Stomach smooth muscle (tissue), 2 donors: ENCODE measurements at regions not wholly inside any gene's neighbourhood (a gene's known extent, or its start where the extent isn't known, plus 50 kb on each side); places are given as distances from the start of the nearest gene placed in this dataset.
"Not testable (repeated sequence)": the region's sequence is repeated elsewhere in the genome, so short reads cannot be mapped to it uniquely, and the experiment has no call there.

Experiments used
- H3K27ac ChIP-seq: one replicate; pipeline ENCODE4 v1.7.0; 2013; ENCODE audit warnings: mild to moderate bottlenecking, low read length, inconsistent platforms
- H3K27me3 ChIP-seq, 2 donors: one replicate each; pipeline ENCODE4 v1.7.0; 2013; ENCODE audit warnings: low read length in 2 of 2; ENCODE audit not compliant: insufficient read depth in 2 of 2, control insufficient read depth in 1 of 2
- H3K36me3 ChIP-seq, 2 donors: one replicate each; pipeline ENCODE4 v1.7.0; 2013; ENCODE audit warnings: low read length in 2 of 2; ENCODE audit not compliant: control insufficient read depth in 2 of 2, insufficient read depth in 2 of 2
- H3K4me1 ChIP-seq: one replicate; pipeline ENCODE4 v1.7.0; 2013; ENCODE audit warnings: low read length; ENCODE audit not compliant: control insufficient read depth, insufficient read depth
- H3K4me3 ChIP-seq, 2 donors: one replicate each; pipeline ENCODE4 v1.7.0; 2013; ENCODE audit warnings: low read length in 2 of 2
- H3K9ac ChIP-seq, 2 donors: one replicate each; pipeline ENCODE4 v1.7.0; 2013; ENCODE audit warnings: low read length in 2 of 2, mild to moderate bottlenecking in 1 of 2
- H3K9me3 ChIP-seq, 2 donors: one replicate each; pipeline ENCODE4 v1.7.0; 2013; ENCODE audit warnings: low read length in 2 of 2; ENCODE audit not compliant: control insufficient read depth in 2 of 2
- donor health status: healthy.
- donor health status: Pancreatic carcinoma.

GRCh38 chr15:81740416-81740815 is 305.4 kb downstream of the MEX3B start:
- Histone ChIP-seq H3K27me3 (no peaks in the 10 kb centered on the region), H3K9ac (no peak overlapping the region), H3K9me3 (peaks cover 0 to 4% of the 10 kb centered on the region in 2 donors), H3K27ac (no peak overlapping the region), H3K4me1 (no peaks in the 10 kb centered on the region), H3K4me3 (no peak overlapping the region), H3K36me3 (no peaks in the 10 kb centered on the region)

- Histone ChIP-seq H3K4me3 (no peak overlapping the region), H3K4me1 (peaks cover 9% of the 10 kb centered on the region), H3K27ac (no peak overlapping the region), H3K36me3 (no peaks in the 10 kb centered on the region), H3K9ac (no peak overlapping the region), H3K9me3 (no peaks in the 10 kb centered on the region), H3K27me3 (no peaks in the 10 kb centered on the region)
Measured at GRCh38 chr15:81729340-81729739, 316.5 kb downstream of the MEX3B start.

DNA sequence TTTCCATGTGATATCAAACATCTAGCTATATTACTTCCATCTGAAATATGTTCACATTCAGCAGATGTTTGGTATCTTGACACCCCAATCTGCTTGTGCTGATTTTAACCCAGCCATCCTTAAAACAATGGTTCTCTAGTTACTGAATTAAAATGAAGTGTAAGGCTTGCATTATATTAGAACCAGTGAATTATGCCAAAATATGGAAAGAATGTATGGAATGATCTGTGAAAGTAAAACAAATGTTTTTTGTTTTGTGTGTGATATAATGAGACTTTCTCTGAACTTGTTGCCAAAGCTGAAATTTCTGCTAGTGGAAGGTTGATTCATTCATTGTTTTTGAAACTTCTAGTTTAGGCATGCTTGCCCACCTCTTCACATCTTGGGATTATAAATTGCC is 317.1 kb downstream of the MEX3B start:
- H3K36me3 ChIP-seq = no peaks in the 10 kb centered on the region
- no peaks in the 10 kb centered on the region for H3K27me3 ChIP-seq
- no peaks in the 10 kb centered on the region for H3K9me3 ChIP-seq

GRCh38 chr15:81725590-81725989 is 320.2 kb downstream of the MEX3B start:
- no peak overlapping the region for H3K27ac ChIP-seq

More for the DNA sequence above, 317.1 kb downstream of the MEX3B start:
- peaks cover 14% of the 10 kb centered on the region for H3K4me1 ChIP-seq
- H3K4me3 ChIP-seq = no peak overlapping the region
- H3K9ac ChIP-seq = no peak overlapping the region
- H3K27ac ChIP-seq = no peak overlapping the region

DNA sequence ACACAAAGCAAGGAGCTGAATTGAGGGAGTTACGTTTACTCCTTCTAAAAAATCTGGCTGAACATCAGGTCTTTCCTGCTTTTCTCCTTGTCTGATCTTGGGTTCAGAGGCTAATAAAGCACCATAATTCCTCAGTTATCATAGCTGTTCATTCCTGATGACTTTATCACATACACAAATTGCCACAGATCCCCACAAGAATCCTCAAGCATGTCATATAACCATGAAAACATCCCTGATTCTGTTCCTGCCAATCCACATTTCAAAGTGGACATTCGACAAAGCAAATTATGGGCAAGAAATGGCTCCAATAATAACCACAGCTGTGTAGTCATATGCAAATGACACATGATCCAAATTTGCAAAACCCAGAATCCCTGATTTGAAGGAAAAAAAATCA is 321.3 kb downstream of the MEX3B start:
- H3K4me3 ChIP-seq = no peak overlapping the region
- H3K36me3 ChIP-seq = no peaks in the 10 kb centered on the region
- peaks cover 0 to 2% of the 10 kb centered on the region in 2 donors for H3K9me3 ChIP-seq
- H3K9ac ChIP-seq = no peak overlapping the region
- H3K4me1 ChIP-seq = peaks cover 18% of the 10 kb centered on the region
- H3K27ac ChIP-seq = no peak overlapping the region
- H3K27me3 ChIP-seq = no peaks in the 10 kb centered on the region

More at GRCh38 chr15:81725590-81725989, 320.2 kb downstream of the MEX3B start:
- Histone ChIP-seq H3K4me1 (peaks cover 18% of the 10 kb centered on the region), H3K27me3 (no peaks in the 10 kb centered on the region), H3K4me3 (no peak overlapping the region), H3K36me3 (no peaks in the 10 kb centered on the region), H3K9ac (no peak overlapping the region), H3K9me3 (peaks cover 0 to 2% of the 10 kb centered on the region in 2 donors)

DNA sequence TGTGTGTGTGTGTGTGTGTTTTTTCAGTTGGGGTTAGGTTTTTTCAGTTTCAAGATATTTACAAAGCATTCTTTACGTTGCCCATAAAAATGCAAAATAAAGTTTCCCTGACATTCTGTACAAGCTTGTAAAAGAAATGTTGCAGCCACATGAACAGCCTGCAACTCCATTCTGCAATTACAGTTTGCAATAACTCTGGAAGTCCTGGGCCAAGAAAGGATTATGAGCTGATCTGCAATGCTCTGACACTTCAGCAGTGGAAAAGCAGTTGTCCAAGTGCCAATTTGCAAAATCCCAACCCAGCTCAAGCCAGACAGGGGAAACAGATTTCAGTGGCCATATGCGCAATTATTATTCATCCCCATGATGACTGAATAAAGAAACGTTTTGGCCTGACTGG is 322.1 kb downstream of the MEX3B start:
- H3K9ac ChIP-seq = no peak overlapping the region
- H3K4me1 ChIP-seq = peaks cover 18% of the 10 kb centered on the region
- H3K27ac ChIP-seq = no peak overlapping the region
- no peak overlapping the region for H3K4me3 ChIP-seq
- H3K27me3 ChIP-seq = no peaks in the 10 kb centered on the region
- H3K36me3 ChIP-seq = no peaks in the 10 kb centered on the region
- peaks cover 0 to 2% of the 10 kb centered on the region in 2 donors for H3K9me3 ChIP-seq

DNA sequence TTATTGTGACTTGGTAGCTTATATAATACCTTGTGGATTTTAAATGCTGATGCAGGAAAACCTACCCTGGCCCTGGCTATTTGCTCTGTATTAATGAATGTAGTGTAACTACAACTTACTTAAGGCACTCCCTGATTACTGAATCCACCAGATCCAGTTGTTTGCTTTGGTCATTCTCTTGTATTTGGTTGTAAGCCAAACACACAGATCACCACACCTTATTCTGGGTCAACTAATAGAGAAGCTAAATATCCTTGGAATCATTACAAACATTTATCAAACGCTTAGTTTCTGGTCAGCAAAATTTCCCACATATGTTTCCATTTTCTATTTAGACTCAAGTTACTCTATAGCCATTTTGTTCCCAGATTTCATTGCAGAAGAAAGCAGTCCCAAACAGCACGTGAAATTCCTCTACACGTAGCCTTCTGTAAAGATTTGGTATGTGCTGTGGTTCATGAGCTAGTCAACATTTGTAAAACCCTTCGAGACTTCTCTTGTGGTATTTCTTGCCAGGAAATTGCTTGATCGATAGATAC is 322.6 kb downstream of the MEX3B start:
- H3K27ac ChIP-seq = no peak overlapping the region
- H3K27me3 ChIP-seq = no peaks in the 10 kb centered on the region

GRCh38 chr15:81716468-81716867 is 329.4 kb downstream of the MEX3B start:
- H3K36me3 ChIP-seq, H3K4me3 ChIP-seq, H3K9me3 ChIP-seq, H3K27me3 ChIP-seq, H3K4me1 ChIP-seq, H3K27ac ChIP-seq, H3K9ac ChIP-seq: not testable (repeated sequence)

More for the DNA sequence above, 322.6 kb downstream of the MEX3B start:
- Histone ChIP-seq H3K9me3 (peaks cover 0 to 2% of the 10 kb centered on the region in 2 donors), H3K36me3 (no peaks in the 10 kb centered on the region), H3K4me3 (no peak overlapping the region), H3K9ac (no peak overlapping the region), H3K4me1 (peaks cover 18% of the 10 kb centered on the region)

DNA sequence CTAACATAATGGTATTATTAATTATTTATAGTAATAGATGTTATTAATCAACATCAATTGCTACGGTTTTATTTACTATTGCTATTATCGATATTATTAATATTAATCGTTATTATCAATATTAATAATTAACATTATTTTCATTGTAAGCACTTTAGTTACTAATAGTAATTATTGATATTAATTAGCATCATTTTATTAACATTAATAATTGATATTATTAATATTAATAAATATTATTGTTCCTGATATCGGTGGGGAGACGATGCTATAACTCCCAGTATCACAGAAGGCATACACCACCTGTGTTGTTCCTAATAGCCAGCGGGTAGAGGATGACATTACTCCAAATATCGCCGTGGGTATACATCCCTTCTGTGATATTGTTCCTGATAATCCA is 335.5 kb downstream of the MEX3B start:
- Histone ChIP-seq H3K36me3 (no peaks in the 10 kb centered on the region), H3K27ac (no peak overlapping the region), H3K4me1 (no peaks in the 10 kb centered on the region), H3K4me3 (no peak overlapping the region), H3K9me3 (no peaks in the 10 kb centered on the region), H3K9ac (no peak overlapping the region), H3K27me3 (no peaks in the 10 kb centered on the region)

DNA sequence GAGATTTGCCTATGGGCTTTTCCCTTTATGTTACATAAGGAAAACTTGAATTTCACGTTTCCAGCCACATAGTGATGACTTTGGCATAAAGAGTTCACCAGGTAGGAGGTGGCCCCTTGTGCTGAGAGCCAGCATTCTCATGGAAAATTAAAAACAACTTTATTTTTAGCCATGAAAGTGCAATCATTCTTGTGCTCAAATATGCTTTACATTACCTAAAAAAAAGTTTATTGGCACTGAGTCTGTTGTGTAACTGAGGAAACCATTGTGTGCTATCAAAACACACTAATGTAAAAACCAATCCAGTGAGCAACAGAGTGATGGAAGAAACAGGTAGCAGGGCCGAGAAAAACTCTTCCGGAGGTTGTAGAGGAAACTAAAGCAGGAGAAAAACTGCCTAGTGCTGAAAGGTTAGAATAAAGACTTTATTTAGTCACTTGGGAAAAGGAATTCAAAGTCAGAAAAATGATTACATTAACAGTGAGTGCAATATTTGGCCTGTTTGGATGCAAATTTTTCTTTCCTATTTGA is 332.9 kb upstream of the TMC3 start:
- H3K36me3 ChIP-seq, H3K4me3 ChIP-seq, H3K27ac ChIP-seq, H3K9me3 ChIP-seq, H3K27me3 ChIP-seq, H3K4me1 ChIP-seq, H3K9ac ChIP-seq: not testable (repeated sequence)

DNA sequence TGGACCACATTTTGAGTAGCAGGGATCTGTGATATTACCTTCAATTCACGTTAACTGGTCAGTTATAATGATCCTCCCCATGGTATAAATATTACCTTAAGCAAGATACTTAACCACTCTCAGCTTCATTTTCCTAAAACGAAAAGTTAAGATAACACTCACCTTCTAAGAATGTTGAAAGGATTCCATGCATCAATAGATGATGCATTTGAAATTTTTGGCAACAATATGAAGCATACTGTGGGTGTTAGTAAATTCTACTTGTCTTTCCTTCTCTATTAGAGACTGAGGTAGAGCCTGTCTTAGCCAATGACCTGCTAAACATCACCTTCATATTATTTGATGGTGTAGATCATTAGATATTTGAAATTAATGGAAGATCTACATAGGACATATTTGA is 331.7 kb upstream of the TMC3 start:
- H3K9ac ChIP-seq, H3K27ac ChIP-seq, H3K36me3 ChIP-seq, H3K9me3 ChIP-seq, H3K4me3 ChIP-seq, H3K27me3 ChIP-seq, H3K4me1 ChIP-seq: not testable (repeated sequence)
